Erythroblast (primary cell): ENCODE measurements at regions not wholly inside any gene's neighbourhood (a gene's known extent, or its start where the extent isn't known, plus 50 kb on each side); places are given as distances from the start of the nearest gene placed in this dataset.

Experiments used
- GATA1 ChIP-seq: IDR thresholded peaks from 2 replicates; pipeline ENCODE4 v1.6.1; 2011; ENCODE audit warnings: low read depth, mild to moderate bottlenecking, control low read depth, low read length, moderate library complexity
- POLR2A ChIP-seq: IDR thresholded peaks from 2 replicates; pipeline ENCODE4 v1.6.1; 2011; ENCODE audit warnings: mild to moderate bottlenecking, low read length

DNA sequence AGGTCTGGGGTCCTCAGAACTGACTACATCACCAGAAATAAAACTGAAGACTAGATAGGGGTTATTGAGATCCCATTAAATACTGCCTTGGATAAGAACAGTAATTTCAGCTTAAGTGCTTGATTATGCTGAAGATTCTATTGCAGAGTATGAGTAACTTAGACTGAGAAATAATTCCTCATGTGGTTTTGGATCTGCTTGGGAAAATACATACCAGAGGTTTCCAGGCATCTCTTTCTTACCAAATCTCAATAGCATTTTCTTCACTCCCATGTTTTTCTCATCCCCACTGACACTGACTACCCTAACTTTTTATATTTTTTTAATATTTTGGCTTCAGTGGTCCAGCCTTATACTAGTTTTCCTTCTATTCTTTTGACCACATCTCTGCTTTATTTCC is 92.0 kb upstream of the TEX13D start:
- TF ChIP-seq POLR2A (no peak), GATA1 (no peak)
